Prostate gland (tissue), 2 donors: ENCODE measurements at regions not wholly inside any gene's neighbourhood (a gene's known extent, or its start where the extent isn't known, plus 50 kb on each side); places are given as distances from the start of the nearest gene placed in this dataset.

Experiments used
- POLR2A ChIP-seq: fragments of 450-650 bp; IDR thresholded peaks from one replicate; pipeline ENCODE4 v1.6.1; 2016; ENCODE audit warnings: antibody characterized with exemption, mild to moderate bottlenecking
- POLR2AphosphoS5 ChIP-seq: sonication (generic); formaldehyde crosslinking; IDR thresholded peaks from one replicate; pipeline ENCODE4 v1.6.1; 2017; ENCODE audit warnings: antibody characterized with exemption
- TF ChIP-seq, protein P1 (sequence below), 4 experiments: fragments of 200-600 bp in 2 of 4; fragments of 450-650 bp in 2 of 4; sonication (generic) in 2 of 4; IDR thresholded peaks; 1 replicate in 3 of 4; 2 replicates in 1 of 4; pipeline ENCODE4 v1.5.1; 2016 to 2019; ENCODE audit warnings: antibody characterized with exemption in 4 of 4, mild to moderate bottlenecking in 2 of 4, moderate library complexity in 2 of 4

DNA sequence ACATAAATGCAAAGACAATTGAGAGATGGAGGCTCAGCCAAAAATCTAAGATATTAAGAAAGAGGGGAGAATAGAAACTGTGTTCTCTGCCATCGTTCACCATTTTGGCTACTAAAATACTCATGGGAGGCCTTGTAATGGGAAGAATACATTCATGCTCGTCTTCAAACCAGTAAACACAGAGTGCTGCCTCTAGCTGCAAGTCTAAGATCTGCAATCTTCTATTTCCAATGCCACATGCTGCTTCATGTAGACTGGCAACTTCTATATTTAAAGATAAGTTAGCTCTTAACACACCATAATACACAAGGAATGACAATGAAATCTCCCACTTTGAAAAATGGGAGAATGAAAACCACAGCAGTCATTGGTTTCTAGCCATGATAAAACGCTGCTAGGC, 387.3 kb downstream of the HS3ST3B1 start:
- TF ChIP-seq POLR2A: no peak
- TF ChIP-seq, protein P1, sequence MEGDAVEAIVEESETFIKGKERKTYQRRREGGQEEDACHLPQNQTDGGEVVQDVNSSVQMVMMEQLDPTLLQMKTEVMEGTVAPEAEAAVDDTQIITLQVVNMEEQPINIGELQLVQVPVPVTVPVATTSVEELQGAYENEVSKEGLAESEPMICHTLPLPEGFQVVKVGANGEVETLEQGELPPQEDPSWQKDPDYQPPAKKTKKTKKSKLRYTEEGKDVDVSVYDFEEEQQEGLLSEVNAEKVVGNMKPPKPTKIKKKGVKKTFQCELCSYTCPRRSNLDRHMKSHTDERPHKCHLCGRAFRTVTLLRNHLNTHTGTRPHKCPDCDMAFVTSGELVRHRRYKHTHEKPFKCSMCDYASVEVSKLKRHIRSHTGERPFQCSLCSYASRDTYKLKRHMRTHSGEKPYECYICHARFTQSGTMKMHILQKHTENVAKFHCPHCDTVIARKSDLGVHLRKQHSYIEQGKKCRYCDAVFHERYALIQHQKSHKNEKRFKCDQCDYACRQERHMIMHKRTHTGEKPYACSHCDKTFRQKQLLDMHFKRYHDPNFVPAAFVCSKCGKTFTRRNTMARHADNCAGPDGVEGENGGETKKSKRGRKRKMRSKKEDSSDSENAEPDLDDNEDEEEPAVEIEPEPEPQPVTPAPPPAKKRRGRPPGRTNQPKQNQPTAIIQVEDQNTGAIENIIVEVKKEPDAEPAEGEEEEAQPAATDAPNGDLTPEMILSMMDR (IDR thresholded peaks at IDR 0.05): no peak
- no peak for TF ChIP-seq POLR2AphosphoS5
